ENCODE measurements at regions not wholly inside any gene's neighbourhood (a gene's known extent, or its start where the extent isn't known, plus 50 kb on each side); places are given as distances from the start of the nearest gene placed in this dataset.

- DNase-seq = no peak
- Mint-ChIP-seq H3K36me3 (no peaks in the 10 kb centered on the region), H3K4me1 (no peaks in the 10 kb centered on the region), H3K9me3 (no peaks in the 10 kb centered on the region), H3K4me3 (no peak overlapping the region), H3K27me3 (no peaks in the 10 kb centered on the region), H3K27ac (no peak overlapping the region)
- CTCF ChIA-PET = no interaction called here
Measured at GRCh38 chr12:108016022-108016564, 113.0 kb upstream of the WSCD2 start.

- DNase-seq = no peak
- Mint-ChIP-seq H3K27ac (no peak overlapping the region), H3K4me1 (no peaks in the 10 kb centered on the region), H3K4me3 (no peak overlapping the region), H3K27me3 (no peaks in the 10 kb centered on the region), H3K36me3 (no peaks in the 10 kb centered on the region), H3K9me3 (no peaks in the 10 kb centered on the region)
- CTCF ChIA-PET = no interaction called here
Measured at GRCh38 chr12:108017472-108018057, 111.5 kb upstream of the WSCD2 start.

- CTCF ChIA-PET = no interaction called here
- no peak overlapping the region for H3K4me3 Mint-ChIP-seq
- H3K27me3 Mint-ChIP-seq = no peaks in the 10 kb centered on the region
- no peak for DNase-seq
- no peak overlapping the region for H3K27ac Mint-ChIP-seq
- no peaks in the 10 kb centered on the region for H3K36me3 Mint-ChIP-seq
- H3K4me1 Mint-ChIP-seq = no peaks in the 10 kb centered on the region
- H3K9me3 Mint-ChIP-seq = no peaks in the 10 kb centered on the region
Measured at GRCh38 chr12:108019862-108020261, 109.2 kb upstream of the WSCD2 start.

GRCh38 chr12:108021141-108021540 is 107.9 kb upstream of the WSCD2 start:
- CTCF ChIA-PET = no interaction called here
- H3K27me3 Mint-ChIP-seq = no peaks in the 10 kb centered on the region
- H3K4me1 Mint-ChIP-seq = no peaks in the 10 kb centered on the region

GRCh38 chr12:108021949-108022522 is 107.1 kb upstream of the WSCD2 start:
- H3K36me3 Mint-ChIP-seq = no peaks in the 10 kb centered on the region
- CTCF ChIA-PET = no interaction called here
- H3K27me3 Mint-ChIP-seq = no peaks in the 10 kb centered on the region
- no peaks in the 10 kb centered on the region for H3K4me1 Mint-ChIP-seq
- H3K9me3 Mint-ChIP-seq = no peaks in the 10 kb centered on the region
- H3K4me3 Mint-ChIP-seq = no peak overlapping the region
- no peak overlapping the region for H3K27ac Mint-ChIP-seq
- no peak for DNase-seq

More at GRCh38 chr12:108021141-108021540, 107.9 kb upstream of the WSCD2 start:
- no peak overlapping the region for H3K4me3 Mint-ChIP-seq
- no peaks in the 10 kb centered on the region for H3K9me3 Mint-ChIP-seq
- no peaks in the 10 kb centered on the region for H3K36me3 Mint-ChIP-seq
- no peak overlapping the region for H3K27ac Mint-ChIP-seq
- DNase-seq = no peak

- CTCF ChIA-PET = no interaction called here
- DNase-seq = no peak
- Mint-ChIP-seq H3K36me3 (no peaks in the 10 kb centered on the region), H3K27ac (no peak overlapping the region), H3K4me3 (no peak overlapping the region), H3K9me3 (no peaks in the 10 kb centered on the region), H3K27me3 (no peaks in the 10 kb centered on the region), H3K4me1 (no peaks in the 10 kb centered on the region)
Measured at GRCh38 chr12:108029051-108029835, 99.8 kb upstream of the WSCD2 start.

DNA sequence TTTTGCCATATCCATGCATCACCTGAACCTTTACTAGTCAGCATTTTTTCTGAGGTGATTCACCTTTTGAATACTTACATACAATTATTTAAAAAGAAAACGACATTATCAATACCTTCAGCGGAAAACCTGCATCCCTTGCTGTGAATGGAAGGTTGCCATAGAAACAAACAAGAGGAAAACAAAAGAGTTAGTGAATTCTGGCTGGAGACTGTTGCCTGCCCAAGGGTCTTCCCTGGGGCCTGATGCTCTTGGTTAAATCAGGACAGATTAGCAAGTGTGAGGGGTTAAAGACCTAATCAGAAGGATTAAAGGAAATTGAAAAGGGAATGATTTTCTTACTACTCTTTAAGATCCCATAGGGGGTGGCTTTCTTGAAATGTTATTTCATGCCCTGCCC is 96.0 kb upstream of the WSCD2 start:
- no peaks in the 10 kb centered on the region for H3K9me3 Mint-ChIP-seq
- CTCF ChIA-PET = no interaction called here
- no peak overlapping the region for H3K27ac Mint-ChIP-seq
- H3K4me1 Mint-ChIP-seq = no peaks in the 10 kb centered on the region
- H3K36me3 Mint-ChIP-seq = no peaks in the 10 kb centered on the region
- no peaks in the 10 kb centered on the region for H3K27me3 Mint-ChIP-seq
- no peak for DNase-seq
- no peak overlapping the region for H3K4me3 Mint-ChIP-seq

DNA sequence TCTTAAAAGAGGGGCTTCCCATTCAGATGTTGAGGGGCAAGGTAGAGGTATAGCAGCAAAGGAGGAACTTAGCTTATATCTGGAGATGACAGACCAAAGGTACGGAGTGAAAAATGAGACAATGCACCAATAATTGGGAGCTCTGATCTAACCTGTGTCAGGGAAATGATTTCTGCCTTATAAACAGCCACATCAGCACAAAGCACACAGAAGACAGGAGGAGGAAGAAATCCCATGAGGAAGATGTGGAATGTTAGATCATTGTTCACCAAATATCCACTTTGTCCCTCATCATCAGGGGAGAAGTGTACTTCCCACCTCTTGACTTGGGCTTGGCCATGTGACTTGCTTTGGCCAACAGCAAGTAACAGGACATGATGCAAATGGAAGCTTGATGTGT is 93.7 kb upstream of the WSCD2 start:
- Mint-ChIP-seq H3K27ac (no peak overlapping the region), H3K4me1 (no peaks in the 10 kb centered on the region), H3K36me3 (no peaks in the 10 kb centered on the region), H3K4me3 (no peak overlapping the region), H3K9me3 (no peaks in the 10 kb centered on the region), H3K27me3 (no peaks in the 10 kb centered on the region)
- no peak for DNase-seq
- CTCF ChIA-PET = no interaction called here

DNA sequence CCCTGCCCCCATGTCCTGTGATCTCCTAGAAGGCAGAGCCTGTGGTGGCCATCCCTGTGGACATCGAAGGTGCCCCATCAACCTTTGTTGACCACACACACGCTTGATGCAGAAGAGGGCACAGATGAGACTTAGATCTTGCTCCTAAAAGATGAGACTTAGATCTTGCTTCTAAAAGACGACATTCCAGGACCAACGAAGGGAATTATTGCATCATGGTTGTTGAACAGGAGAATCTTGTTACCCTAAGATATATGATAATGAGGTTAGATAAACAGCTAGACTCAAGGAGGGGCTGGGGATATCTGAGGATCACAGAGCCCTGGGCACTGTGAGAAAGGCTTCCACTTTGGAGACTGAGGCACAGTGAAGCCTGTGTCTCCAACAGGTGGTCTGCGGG is 91.1 kb upstream of the WSCD2 start:
- H3K27me3 Mint-ChIP-seq = peaks cover 3% of the 10 kb centered on the region
- CTCF ChIA-PET = no interaction called here
- no peak overlapping the region for H3K4me3 Mint-ChIP-seq
- H3K9me3 Mint-ChIP-seq = no peaks in the 10 kb centered on the region
- H3K36me3 Mint-ChIP-seq = no peaks in the 10 kb centered on the region
- no peaks in the 10 kb centered on the region for H3K4me1 Mint-ChIP-seq
- H3K27ac Mint-ChIP-seq = no peak overlapping the region
- no peak for DNase-seq

DNA sequence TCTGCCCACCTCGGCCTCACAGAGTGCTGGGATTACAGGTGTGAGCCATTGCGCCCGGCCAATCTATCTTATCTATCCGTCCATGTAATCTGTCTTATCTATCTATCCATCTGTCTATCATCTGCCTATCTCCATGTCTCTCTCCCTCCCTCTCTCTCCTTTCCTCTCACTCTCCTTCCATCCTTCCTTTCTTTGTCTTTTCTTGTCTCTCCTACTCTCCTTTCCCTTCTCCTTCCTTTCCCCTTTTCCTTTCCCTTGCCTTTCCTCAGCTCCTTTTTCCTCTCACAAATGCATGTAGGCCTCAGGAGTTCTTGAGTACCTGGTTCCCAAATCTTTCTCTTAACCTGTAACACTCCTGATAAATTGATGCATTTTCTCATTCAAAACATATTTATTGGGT is 89.3 kb upstream of the WSCD2 start:
- no peaks in the 10 kb centered on the region for H3K36me3 Mint-ChIP-seq
- H3K9me3 Mint-ChIP-seq = no peaks in the 10 kb centered on the region
- peaks cover 3% of the 10 kb centered on the region for H3K27me3 Mint-ChIP-seq
- no peaks in the 10 kb centered on the region for H3K4me1 Mint-ChIP-seq
- no peak overlapping the region for H3K27ac Mint-ChIP-seq
- no peak overlapping the region for H3K4me3 Mint-ChIP-seq
- no peak for DNase-seq
- CTCF ChIA-PET = no interaction called here

DNA sequence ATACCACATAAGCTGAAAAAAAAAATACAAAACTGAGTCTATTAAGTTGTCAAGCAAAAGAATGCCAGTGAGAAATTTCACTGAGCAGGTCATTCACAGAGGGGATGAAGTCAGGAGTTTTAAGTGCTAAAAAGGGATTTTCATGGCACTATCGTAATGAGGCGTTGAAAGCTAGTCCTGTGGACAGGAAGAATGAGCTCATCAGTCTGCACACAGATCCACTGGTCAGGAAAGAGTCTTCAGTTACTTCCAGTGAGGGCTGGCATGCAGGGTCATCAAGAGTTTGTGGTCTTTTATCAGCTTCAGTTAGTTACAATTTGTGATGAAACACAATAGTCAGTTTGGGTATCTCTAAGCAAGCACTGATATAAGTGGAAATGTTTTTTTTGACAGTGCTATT is 88.1 kb upstream of the WSCD2 start:
- H3K4me1 Mint-ChIP-seq = no peaks in the 10 kb centered on the region
- no peaks in the 10 kb centered on the region for H3K36me3 Mint-ChIP-seq
- H3K27ac Mint-ChIP-seq = no peak overlapping the region
- DNase-seq = no peak
- CTCF ChIA-PET = no interaction called here
- no peaks in the 10 kb centered on the region for H3K9me3 Mint-ChIP-seq
- no peak overlapping the region for H3K4me3 Mint-ChIP-seq
- peaks cover 3% of the 10 kb centered on the region for H3K27me3 Mint-ChIP-seq

DNA sequence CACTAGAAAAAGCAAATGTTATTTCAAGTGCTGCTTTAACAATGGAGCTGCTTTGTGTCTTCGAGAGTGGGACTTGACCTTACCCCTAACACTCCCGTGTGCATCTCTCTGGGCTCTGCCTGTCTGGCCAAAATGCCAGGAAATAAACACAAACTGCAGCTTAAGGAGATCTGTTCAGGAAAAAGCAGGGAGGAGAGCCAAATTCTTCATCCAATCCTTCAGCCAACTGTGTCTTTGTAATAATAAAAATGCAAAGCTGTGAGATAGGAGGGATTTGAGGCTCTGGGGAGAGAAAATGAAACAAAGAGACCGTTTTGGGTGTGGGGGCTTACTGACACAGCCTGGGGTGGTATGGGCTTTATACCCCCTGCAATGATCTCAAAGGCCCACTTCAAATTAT is 85.8 kb upstream of the WSCD2 start:
- Mint-ChIP-seq H3K36me3 (no peaks in the 10 kb centered on the region), H3K27me3 (peaks cover 3% of the 10 kb centered on the region), H3K9me3 (no peaks in the 10 kb centered on the region), H3K4me1 (peaks cover 4% of the 10 kb centered on the region), H3K27ac (no peak overlapping the region), H3K4me3 (no peak overlapping the region)
- CTCF ChIA-PET = no interaction called here
- DNase-seq = no peak

GRCh38 chr12:108043750-108044533 is 85.1 kb upstream of the WSCD2 start:
- Mint-ChIP-seq H3K9me3 (no peaks in the 10 kb centered on the region), H3K4me3 (no peak overlapping the region), H3K27me3 (peaks cover 3% of the 10 kb centered on the region), H3K36me3 (no peaks in the 10 kb centered on the region), H3K27ac (no peak overlapping the region), H3K4me1 (peaks cover 4% of the 10 kb centered on the region)
- CTCF ChIA-PET = interaction anchor here (0.5 kb wide), 1 partner anchor 21 kb away, joined by 3 read pairs; no protein-coding TSS in a partner anchor
- DNase-seq = no peak

DNA sequence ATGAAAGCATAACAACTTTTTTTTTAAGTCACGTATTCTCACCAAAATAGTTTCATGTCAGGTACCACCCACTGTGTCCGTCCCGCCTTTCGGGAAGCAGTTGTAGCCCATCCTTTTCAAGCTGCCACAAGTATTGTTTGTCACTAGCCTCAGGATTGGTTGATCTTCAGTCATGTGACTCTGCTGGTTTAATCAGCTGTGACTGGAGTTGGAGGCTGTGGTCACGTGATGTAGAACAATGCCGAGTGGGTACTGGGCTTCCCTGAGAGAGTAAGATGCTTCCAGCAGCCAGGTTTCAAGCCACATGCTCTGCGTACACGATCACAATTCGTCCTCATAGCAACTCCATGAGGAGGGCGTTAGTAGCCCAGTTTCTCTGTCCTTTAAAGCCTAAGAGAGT is 83.0 kb upstream of the WSCD2 start:
- DNase-seq = no peak
- Mint-ChIP-seq H3K27me3 (peaks cover 5% of the 10 kb centered on the region), H3K4me3 (no peak overlapping the region), H3K27ac (no peak overlapping the region), H3K4me1 (peaks cover 4% of the 10 kb centered on the region), H3K9me3 (no peaks in the 10 kb centered on the region), H3K36me3 (no peaks in the 10 kb centered on the region)
- CTCF ChIA-PET = no interaction called here

Data from activated naive CD4-positive, alpha-beta T cell treated with anti-CD3 and anti-CD28 coated beads, Interleukin-2, amount 10 ng/mL, durations not matched to agents 7 days and 5 days (primary cell).